ENCODE measurements at regions not wholly inside any gene's neighbourhood (a gene's known extent, or its start where the extent isn't known, plus 50 kb on each side); places are given as distances from the start of the nearest gene placed in this dataset.

DNA sequence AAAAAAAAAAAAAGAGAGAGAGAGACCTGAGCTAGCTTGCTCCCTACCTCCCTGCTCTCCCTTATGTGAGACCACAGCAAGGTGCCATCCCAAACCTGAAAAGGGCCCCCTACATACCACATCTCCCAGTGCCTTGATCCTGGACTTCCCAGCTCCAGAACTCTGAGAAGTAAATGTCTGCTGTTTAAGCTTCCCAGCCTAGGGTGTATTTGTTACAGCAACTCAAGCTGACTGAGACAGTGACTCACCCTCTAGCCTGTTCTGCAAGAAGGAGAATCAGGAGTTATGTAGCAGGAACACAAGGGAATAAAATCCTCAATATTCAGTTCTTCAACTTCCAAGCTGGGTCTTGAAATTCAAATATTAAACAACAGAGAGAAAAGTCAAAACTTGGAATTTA lies 52.1 kb upstream of the TMEM72 start:
- Histone ChIP-seq H3K36me3 (ENCODE audit: control insufficient read depth in 1 of 2, insufficient read depth in 2 of 2, low read length in 2 of 2) (no peaks in the 10 kb centered on the region), H3K9ac (ENCODE audit: low read length) (no peak overlapping the region), H3K9me3 (ENCODE audit: control insufficient read depth in 1 of 2, insufficient read depth in 1 of 2, low read depth in 1 of 2, low read length in 2 of 2) (no peaks in the 10 kb centered on the region), H3K79me2 (ENCODE audit: insufficient read depth, low read length) (no peaks in the 10 kb centered on the region), H3K27ac (ENCODE audit: low read depth, low read length) (no peak overlapping the region), H3K9me2 (ENCODE audit: insufficient read depth) (no peaks in the 10 kb centered on the region), H3K4me2 (ENCODE audit: low read length) (no peak overlapping the region), H3K27me3 (ENCODE audit: insufficient read depth, low read length) (peaks cover 5% of the 10 kb centered on the region; the same call in 1 of the 2 replicates), H3K4me3 (replicated peaks in 1 of 2; ENCODE audit: low read depth in 1 of 2, low read length in 2 of 2) (no peak overlapping the region), H3K4me1 (ENCODE audit: control insufficient read depth in 1 of 2, insufficient read depth in 2 of 2, low read length in 2 of 2) (peaks cover under 1 to 5% of the 10 kb centered on the region in 2 experiments; a peak in 3 of 4 replicates), H2AFZ (ENCODE audit: low read depth, low read length, poor library complexity, severe bottlenecking) (no peak overlapping the region), H4K20me1 (ENCODE audit: insufficient read depth) (no peaks in the 10 kb centered on the region)
- intact Hi-C loops (cut with micrococcal nuclease), result no loop called here
- no peak for ATAC-seq
- ChIA-PET CTCF (interaction anchor here (1.9 to 2.8 kb wide), 2 partner anchors 17 to 473 kb away, joined by 7 to 11 read pairs; no protein-coding TSS in a partner anchor), RAD21 (ENCODE audit: low non-redundant PET in 1 of 2, low total read pairs in 2 of 2, uncharacterized antibody in 2 of 2, unreplicated experiment in 2 of 2) (interaction anchor here in 1 of 2 experiments (0.6 kb wide), 1 partner anchor 513 kb away, joined by 3 read pairs; no protein-coding TSS in a partner anchor), POLR2A (no interaction called here)
- TF ChIP-seq CEBPB (IDR thresholded peaks at IDR 0.05; ENCODE audit: low read depth) (no peak), ZFX (IDR thresholded peaks at IDR 0.05) (no peak), YY1 (IDR thresholded peaks at IDR 0.05; ENCODE audit: extremely low read depth, insufficient replicate concordance, low read depth, low read length) (no peak), CTCF (IDR thresholded peaks at IDR 0.05 in 2 of 3, conservative IDR thresholded peaks at IDR 0.05 in 1 of 3; ENCODE audit: borderline replicate concordance in 1 of 3, insufficient read depth in 1 of 3, low read depth in 2 of 3, low read length in 2 of 3) (no peak), ZNF274 (IDR thresholded peaks at IDR 0.05; ENCODE audit: low read depth, low read length) (no peak), FOSL1 (IDR thresholded peaks at IDR 0.05; ENCODE audit: low read depth) (no peak), ELF1 (IDR thresholded peaks at IDR 0.05; ENCODE audit: borderline replicate concordance, low read depth) (no peak), RAD21 (IDR thresholded peaks at IDR 0.05; ENCODE audit: low read depth) (no peak), POLR2AphosphoS5 (IDR thresholded peaks at IDR 0.05; ENCODE audit: low read depth, low read length) (no peak), SIN3A (IDR thresholded peaks at IDR 0.05; ENCODE audit: low read depth) (no peak), SP1 (IDR thresholded peaks at IDR 0.05; ENCODE audit: low read depth) (no peak), SRF (IDR thresholded peaks at IDR 0.05; ENCODE audit: low read depth) (no peak)
- TF ChIP-seq, protein P1, sequence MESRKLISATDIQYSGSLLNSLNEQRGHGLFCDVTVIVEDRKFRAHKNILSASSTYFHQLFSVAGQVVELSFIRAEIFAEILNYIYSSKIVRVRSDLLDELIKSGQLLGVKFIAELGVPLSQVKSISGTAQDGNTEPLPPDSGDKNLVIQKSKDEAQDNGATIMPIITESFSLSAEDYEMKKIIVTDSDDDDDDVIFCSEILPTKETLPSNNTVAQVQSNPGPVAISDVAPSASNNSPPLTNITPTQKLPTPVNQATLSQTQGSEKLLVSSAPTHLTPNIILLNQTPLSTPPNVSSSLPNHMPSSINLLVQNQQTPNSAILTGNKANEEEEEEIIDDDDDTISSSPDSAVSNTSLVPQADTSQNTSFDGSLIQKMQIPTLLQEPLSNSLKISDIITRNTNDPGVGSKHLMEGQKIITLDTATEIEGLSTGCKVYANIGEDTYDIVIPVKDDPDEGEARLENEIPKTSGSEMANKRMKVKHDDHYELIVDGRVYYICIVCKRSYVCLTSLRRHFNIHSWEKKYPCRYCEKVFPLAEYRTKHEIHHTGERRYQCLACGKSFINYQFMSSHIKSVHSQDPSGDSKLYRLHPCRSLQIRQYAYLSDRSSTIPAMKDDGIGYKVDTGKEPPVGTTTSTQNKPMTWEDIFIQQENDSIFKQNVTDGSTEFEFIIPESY (IDR thresholded peaks at IDR 0.05; ENCODE audit: extremely low read depth, insufficient replicate concordance, low read length), result no peak
- BruUV-seq (replicated peaks), result no TSS peak
- DNase-seq (ENCODE audit: low read depth, low spot score), result no peak

Data from HCT116 (cell line).